Epithelial cell of proximal tubule (primary cell): ENCODE measurements at regions not wholly inside any gene's neighbourhood (a gene's known extent, or its start where the extent isn't known, plus 50 kb on each side); places are given as distances from the start of the nearest gene placed in this dataset.

ENCODE experiments used
- DNase-seq: peaks from one replicate; pipeline ENCODE4 v3.0.0-alpha.2; 2011; ENCODE audit warnings: low read depth
- H3K4me3 ChIP-seq: 2 replicates; pipeline ENCODE4 v1.5.1; 2011; ENCODE audit warnings: low read depth, mild to moderate bottlenecking, low read length
- TF ChIP-seq, protein P1 (sequence below): conservative IDR thresholded peaks from 2 replicates; pipeline ENCODE4 v1.5.1; 2012; ENCODE audit warnings: low read depth, mild to moderate bottlenecking, low read length

DNA sequence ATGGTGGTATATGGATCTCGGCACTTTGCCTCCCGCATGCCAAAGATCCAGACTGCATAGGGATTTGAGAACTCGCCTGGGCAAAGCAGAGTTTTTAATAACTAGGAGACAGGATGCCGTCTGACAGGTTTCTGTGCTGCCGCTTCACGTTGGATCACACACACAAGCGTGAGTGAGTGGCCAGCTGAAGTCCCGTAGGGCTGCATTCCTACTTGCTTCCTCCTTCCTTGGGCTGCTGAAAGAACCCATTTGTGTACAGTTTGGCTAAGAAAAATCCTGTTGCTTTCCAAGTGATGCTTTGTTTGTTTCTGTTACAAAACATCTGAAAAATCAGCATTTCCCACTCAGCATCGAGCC lies 604.3 kb upstream of the CFAP20DC start:
- no peak overlapping the region for H3K4me3 ChIP-seq
- no peak for DNase-seq
- TF ChIP-seq, protein P1, sequence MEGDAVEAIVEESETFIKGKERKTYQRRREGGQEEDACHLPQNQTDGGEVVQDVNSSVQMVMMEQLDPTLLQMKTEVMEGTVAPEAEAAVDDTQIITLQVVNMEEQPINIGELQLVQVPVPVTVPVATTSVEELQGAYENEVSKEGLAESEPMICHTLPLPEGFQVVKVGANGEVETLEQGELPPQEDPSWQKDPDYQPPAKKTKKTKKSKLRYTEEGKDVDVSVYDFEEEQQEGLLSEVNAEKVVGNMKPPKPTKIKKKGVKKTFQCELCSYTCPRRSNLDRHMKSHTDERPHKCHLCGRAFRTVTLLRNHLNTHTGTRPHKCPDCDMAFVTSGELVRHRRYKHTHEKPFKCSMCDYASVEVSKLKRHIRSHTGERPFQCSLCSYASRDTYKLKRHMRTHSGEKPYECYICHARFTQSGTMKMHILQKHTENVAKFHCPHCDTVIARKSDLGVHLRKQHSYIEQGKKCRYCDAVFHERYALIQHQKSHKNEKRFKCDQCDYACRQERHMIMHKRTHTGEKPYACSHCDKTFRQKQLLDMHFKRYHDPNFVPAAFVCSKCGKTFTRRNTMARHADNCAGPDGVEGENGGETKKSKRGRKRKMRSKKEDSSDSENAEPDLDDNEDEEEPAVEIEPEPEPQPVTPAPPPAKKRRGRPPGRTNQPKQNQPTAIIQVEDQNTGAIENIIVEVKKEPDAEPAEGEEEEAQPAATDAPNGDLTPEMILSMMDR: no peak

DNA sequence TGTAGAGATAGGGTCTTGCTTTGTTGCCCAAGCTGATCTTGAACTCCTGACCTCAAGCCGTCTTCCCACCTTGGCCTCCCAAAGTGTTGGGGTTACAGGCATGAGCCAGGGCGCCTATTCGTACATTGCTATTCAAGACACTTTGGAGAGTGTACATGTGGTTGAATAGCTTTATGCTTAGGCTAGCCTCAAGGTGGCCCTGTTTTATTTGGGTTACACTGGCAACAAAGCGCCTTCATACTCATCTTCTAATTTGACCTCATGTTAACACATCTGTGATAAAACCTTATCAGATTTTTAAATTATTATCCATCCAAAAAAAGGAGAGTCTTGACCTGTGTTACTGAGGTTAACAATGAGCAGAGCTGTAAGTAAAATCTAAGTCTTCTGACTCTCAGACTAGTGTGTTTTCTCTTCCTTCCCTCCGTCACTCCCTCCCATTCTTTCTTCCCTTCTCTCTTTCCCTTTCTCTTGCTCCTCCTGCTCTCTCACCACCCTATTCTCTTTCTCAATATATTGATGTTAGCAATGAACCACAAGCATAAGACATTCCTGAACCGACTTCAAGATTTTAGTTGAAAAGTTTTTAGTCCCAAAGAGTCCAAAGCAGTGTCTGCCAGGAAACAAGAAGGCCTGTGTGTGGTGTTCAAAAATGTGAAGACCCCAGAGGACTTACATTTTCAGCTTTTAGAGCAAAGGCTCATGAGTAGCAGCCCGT lies 603.7 kb upstream of the CFAP20DC start:
- no peak for DNase-seq
- TF ChIP-seq, protein P1: no peak
- H3K4me3 ChIP-seq: no peak overlapping the region

DNA sequence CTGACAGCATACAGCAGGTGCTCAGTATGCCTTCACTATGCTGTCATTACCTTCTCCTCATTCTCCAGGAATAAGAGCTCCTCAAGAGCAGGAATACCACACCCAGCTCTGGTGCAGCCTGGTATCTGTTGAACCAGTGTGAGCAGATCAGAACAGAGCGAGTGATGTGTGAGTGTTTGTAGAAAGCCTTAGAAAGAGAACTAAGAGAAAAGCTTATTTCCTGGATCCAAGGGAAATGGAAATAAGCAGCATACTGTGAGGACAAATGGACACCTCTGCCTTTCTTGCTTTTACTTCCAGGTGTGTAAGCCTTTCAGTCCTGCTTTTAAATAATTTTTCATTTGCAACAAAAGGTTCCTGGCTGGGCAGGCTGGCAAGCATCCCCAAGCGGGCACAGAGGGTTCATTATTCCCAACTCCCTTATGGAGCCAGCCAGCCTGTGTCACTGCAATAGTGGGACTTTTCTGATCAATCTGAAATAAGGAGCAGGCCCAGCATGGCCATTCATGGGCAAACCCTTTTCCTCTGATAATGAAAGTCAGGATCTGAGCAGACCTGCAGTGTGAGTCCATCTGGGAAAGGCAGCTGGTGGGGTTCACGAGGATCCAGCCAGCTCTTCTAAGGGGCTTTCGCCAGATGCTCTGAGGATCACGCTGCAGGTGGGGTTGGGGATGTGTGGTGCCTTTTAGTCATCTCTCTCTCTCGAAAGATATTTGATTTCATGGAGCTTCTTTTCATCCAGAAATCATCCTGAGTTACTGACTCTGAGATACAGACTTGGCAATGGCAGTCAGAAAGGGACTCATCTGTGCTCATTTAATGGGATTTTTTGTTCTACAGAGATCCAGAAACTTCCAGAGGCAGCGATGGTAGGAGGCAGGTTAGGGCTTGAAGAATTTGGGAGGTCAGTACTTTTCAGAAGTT lies 594.9 kb upstream of the CFAP20DC start:
- no peak for DNase-seq
- no peak overlapping the region for H3K4me3 ChIP-seq
- TF ChIP-seq, protein P1: no peak

DNA sequence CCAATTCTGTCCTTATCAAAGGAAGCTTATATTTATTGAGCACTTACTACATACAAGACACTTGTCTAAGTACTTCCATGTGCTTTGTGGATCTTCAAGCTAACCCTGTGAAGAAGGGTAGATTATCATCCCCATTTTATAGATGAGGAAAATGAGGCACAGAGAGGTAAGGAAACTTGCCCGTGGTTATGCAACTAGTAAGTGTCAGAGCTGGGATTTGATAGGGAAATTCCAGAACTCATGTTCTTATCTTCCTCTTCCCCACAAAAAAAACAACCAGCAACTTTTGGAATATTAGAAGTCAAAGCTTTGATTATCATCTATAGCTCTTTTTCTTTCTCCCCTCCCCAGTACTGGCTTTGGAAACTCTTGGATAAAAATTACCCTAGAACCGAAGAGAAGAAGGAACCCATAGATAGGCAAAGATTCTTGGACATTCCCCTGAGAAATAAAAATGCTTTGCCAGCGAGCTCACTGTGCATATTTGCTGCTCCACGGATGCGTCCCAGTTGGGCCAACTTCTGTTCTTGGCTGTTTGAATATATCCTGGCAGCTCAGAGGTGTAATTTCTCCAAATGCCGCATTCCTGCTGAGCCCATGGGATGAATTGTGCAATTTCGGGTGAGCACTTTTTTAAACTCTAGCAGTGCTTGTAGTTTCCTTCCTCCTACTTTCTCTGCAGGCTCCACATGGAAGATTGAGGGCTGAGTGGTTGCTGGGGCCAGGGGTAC lies 591.5 kb upstream of the CFAP20DC start:
- no peak for DNase-seq
- TF ChIP-seq, protein P1: no peak
- H3K4me3 ChIP-seq: no peak overlapping the region

DNA sequence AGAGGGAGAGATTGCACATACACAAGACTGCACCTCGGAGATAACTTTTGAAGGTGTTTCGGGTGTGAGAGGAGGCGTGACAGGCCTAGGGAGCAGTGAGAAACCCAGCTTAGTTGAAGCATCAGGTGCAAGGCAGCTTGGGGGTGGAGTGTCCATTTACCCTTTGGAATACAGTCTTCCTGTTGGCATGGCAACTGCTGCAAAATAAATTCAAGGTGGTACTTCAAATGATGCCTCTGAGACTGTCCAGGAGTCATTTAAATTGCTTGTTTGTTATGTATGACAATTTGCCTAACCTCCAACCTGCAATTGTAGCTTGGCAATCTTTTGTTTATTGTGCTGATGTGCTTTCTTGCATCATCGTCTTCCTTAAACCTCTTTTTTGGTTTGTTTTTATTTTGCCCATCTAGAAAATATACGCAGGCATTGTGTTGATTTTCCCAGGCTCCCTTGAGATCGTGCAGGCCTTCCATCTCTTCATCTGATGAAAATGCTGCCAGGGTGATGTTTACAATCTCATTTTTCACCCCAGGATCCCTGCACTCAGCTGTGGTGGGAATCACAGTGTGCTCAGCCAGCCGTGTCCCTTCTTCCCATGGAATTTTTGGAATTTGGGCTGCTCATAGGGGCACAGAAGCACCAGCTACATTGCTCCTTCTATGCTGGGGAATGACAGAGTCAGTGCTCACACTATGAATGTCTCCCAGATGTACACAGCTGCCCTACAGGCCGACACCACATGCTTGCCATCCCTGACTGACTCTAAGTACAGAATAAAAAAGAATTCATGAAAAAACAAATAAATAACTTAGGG lies 583.1 kb upstream of the CFAP20DC start:
- H3K4me3 ChIP-seq: no peak overlapping the region
- DNase-seq: peak; percentile 30
- TF ChIP-seq, protein P1: no peak

DNA sequence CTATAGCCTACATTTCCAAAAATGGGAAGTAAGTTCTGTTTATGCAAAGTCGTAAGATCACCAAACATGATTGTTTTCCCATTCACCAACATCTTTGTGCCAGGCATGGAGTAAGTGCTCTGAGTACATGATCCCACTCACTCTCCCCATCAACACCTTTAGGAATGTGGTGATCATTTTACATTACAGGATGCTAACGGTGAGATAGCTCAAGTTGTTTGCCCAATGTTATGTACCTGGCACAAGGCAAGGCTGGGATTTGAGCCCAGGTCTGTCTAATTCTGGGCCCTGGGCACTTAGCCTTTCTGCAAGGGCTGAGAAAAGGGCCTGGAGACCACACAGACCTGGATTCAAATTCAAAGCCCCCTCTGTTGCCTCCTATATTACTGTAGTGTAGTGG lies 581.7 kb upstream of the CFAP20DC start:
- H3K4me3 ChIP-seq: no peak overlapping the region
- TF ChIP-seq, protein P1: no peak
- no peak for DNase-seq
